WERI-Rb-1 (cell line): ENCODE measurements at regions not wholly inside any gene's neighbourhood (a gene's known extent, or its start where the extent isn't known, plus 50 kb on each side); places are given as distances from the start of the nearest gene placed in this dataset.

Experiments used
- DNase-seq: peaks from one replicate; pipeline ENCODE4 v3.0.0-alpha.2; 2020
- H3K27ac ChIP-seq: fragments of 250-450 bp; sonication (Bioruptor Pico); 2 replicates; pipeline ENCODE4 v1.5.1; 2020; ENCODE audit warnings: mild to moderate bottlenecking, moderate library complexity
- H3K27me3 ChIP-seq: fragments of 250-450 bp; sonication (Bioruptor Pico); 2 replicates; pipeline ENCODE4 v1.5.1; 2021; ENCODE audit warnings: mild to moderate bottlenecking, low read depth, moderate library complexity; ENCODE audit not compliant: insufficient read depth, severe bottlenecking
- H3K36me3 ChIP-seq: fragments of 250-450 bp; sonication (Bioruptor Pico); 2 replicates; pipeline ENCODE4 v1.5.1; 2020; ENCODE audit warnings: mild to moderate bottlenecking, moderate library complexity
- H3K4me3 ChIP-seq: 2 replicates; pipeline ENCODE4 v1.5.1; 2011; ENCODE audit warnings: low read depth, mild to moderate bottlenecking, control low read depth, low read length
- H3K9me3 ChIP-seq: fragments of 250-450 bp; sonication (Bioruptor Pico); 2 replicates; pipeline ENCODE4 v1.5.1; 2021; ENCODE audit warnings: mild to moderate bottlenecking, moderate library complexity; ENCODE audit not compliant: severe bottlenecking
- TF ChIP-seq, protein P1 (sequence below): IDR thresholded peaks from 2 replicates; pipeline ENCODE4 v1.5.1; 2011; ENCODE audit warnings: low read depth, mild to moderate bottlenecking, control low read depth, inconsistent platforms, low read length

DNA sequence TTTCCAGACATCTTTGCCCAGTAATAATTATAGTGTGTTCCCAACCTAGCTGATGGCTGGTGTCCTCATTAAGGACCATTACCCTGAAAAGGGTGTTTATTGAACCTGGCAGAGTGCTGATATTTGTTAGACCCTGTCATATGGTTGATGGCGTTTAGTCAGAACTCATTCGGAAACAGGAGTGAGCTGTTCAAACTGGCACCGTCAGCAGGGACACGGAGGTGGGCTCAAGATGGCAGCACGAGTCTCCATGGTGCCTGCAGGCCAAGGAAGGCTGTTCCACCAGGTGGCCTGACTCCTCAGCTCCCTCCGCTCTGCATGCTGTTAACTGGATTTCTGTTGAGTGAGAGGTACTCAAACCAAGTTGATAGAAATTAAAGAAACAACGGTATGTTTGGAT is 589.1 kb upstream of the MGMT start:
- H3K36me3 ChIP-seq, result no peaks in the 10 kb centered on the region
- DNase-seq, result no peak
- TF ChIP-seq, protein P1, sequence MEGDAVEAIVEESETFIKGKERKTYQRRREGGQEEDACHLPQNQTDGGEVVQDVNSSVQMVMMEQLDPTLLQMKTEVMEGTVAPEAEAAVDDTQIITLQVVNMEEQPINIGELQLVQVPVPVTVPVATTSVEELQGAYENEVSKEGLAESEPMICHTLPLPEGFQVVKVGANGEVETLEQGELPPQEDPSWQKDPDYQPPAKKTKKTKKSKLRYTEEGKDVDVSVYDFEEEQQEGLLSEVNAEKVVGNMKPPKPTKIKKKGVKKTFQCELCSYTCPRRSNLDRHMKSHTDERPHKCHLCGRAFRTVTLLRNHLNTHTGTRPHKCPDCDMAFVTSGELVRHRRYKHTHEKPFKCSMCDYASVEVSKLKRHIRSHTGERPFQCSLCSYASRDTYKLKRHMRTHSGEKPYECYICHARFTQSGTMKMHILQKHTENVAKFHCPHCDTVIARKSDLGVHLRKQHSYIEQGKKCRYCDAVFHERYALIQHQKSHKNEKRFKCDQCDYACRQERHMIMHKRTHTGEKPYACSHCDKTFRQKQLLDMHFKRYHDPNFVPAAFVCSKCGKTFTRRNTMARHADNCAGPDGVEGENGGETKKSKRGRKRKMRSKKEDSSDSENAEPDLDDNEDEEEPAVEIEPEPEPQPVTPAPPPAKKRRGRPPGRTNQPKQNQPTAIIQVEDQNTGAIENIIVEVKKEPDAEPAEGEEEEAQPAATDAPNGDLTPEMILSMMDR, result no peak
- H3K9me3 ChIP-seq, result no peaks in the 10 kb centered on the region
- no peak overlapping the region for H3K4me3 ChIP-seq
- peaks cover 21% of the 10 kb centered on the region for H3K27me3 ChIP-seq
- H3K27ac ChIP-seq, result no peak overlapping the region

- H3K36me3 ChIP-seq, result no peaks in the 10 kb centered on the region
- no peak overlapping the region for H3K27ac ChIP-seq
- no peaks in the 10 kb centered on the region for H3K9me3 ChIP-seq
- no peak for DNase-seq
- H3K27me3 ChIP-seq, result peaks cover 18% of the 10 kb centered on the region
- TF ChIP-seq, protein P1, result no peak
- no peak overlapping the region for H3K4me3 ChIP-seq
These were observed 588.0 kb upstream of the MGMT start for GRCh38 chr10:128879030-128879429.

DNA sequence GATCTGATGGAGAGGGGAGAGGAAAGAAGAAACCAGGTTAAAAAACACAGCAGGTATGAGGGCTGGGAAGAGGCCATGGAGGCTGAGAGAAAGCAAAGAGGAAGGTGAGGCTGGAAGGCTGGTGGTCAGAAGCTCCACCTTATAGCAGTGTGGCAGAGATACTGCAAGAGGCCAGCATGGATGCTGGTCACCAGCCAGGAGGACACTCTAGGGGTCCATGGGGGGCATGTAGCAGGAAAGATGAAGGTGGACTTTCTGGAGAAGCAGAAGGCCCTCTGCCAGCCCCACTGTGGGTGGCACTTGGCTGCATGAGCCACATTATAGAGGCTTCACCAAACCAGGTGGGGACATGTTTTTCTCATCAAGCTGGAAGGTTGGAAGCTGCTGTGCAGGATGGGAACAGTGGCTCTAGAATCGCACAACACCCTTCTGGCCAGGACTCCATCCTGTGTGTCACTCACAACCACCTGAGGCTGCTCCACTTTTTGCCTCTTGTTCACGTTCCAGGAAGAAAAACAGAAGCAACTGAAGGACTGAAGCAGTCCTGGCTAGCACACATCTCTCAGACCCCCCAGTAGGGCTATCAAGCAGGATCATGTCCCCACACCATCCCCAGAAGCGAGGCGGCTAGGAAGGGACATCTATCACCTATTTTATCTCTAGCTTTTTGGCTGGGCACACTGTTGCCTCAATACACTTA is 587.5 kb upstream of the MGMT start:
- DNase-seq, result no peak
- peaks cover 13% of the 10 kb centered on the region for H3K27me3 ChIP-seq
- H3K4me3 ChIP-seq, result no peak overlapping the region

DNA sequence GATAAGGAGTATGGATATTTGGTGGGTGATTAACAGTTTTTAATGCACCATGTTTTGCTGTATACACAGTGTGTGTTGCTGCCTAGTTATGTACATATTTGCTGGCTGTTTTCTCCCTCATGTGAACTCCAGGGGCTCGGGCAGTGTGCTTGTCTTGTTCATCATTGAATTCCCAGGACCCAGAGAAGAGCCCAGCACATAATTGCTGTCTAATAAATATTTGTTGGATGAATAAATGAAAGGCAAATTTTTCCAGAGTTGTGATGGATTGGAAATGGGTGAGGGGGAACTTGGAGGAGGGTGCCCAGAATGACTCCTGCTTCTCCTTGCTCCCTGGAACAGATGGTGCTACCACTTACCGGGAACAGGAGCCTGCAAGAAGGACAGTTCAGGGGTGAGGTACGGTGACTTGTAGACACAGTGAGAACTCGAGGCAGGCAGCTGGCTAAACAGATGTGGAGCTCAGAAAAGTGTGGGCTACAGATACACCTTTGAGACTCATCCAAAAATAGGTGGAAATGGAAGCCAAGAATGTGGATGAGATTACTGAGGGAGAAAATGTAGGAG is 586.8 kb upstream of the MGMT start:
- Histone ChIP-seq H3K36me3 (no peaks in the 10 kb centered on the region), H3K27me3 (peaks cover 13% of the 10 kb centered on the region), H3K27ac (no peak overlapping the region), H3K4me3 (no peak overlapping the region), H3K9me3 (no peaks in the 10 kb centered on the region)
- TF ChIP-seq, protein P1, result no peak
- DNase-seq, result no peak

More for the DNA sequence above, 587.5 kb upstream of the MGMT start:
- TF ChIP-seq, protein P1, result no peak
- no peak overlapping the region for H3K27ac ChIP-seq
- no peaks in the 10 kb centered on the region for H3K9me3 ChIP-seq
- H3K36me3 ChIP-seq, result no peaks in the 10 kb centered on the region

- TF ChIP-seq, protein P1, result no peak
- Histone ChIP-seq H3K36me3 (no peaks in the 10 kb centered on the region), H3K9me3 (no peaks in the 10 kb centered on the region), H3K27me3 (peaks cover 15% of the 10 kb centered on the region), H3K4me3 (no peak overlapping the region), H3K27ac (no peak overlapping the region)
- DNase-seq, result no peak
These were observed 586.0 kb upstream of the MGMT start for GRCh38 chr10:128881086-128881485.
